Cardiac fibroblast (primary cell): ENCODE measurements at regions not wholly inside any gene's neighbourhood (a gene's known extent, or its start where the extent isn't known, plus 50 kb on each side); places are given as distances from the start of the nearest gene placed in this dataset.

Experiments
- DNase-seq, 2 donors: peaks; one replicate each; pipeline versions ENCODE4 v3.0.0 to v3.0.0-alpha.2; 2010; ENCODE audit warnings: low read depth in 2 of 2
- H3K4me3 ChIP-seq, 2 donors: replicated peaks in 1 of 2; 1 replicate in 1 of 2; 2 replicates in 1 of 2; pipeline ENCODE4 v1.5.1; 2011; ENCODE audit warnings: low read depth in 2 of 2, low read length in 2 of 2, mild to moderate bottlenecking in 2 of 2, moderate library complexity in 1 of 2
- TF ChIP-seq, protein P1 (sequence below): IDR thresholded peaks from one replicate; pipeline ENCODE4 v1.5.1; 2011; ENCODE audit warnings: low read depth, mild to moderate bottlenecking, low read length, inconsistent platforms

- no peak for DNase-seq
- H3K4me3 ChIP-seq: no peak overlapping the region
- TF ChIP-seq, protein P1, sequence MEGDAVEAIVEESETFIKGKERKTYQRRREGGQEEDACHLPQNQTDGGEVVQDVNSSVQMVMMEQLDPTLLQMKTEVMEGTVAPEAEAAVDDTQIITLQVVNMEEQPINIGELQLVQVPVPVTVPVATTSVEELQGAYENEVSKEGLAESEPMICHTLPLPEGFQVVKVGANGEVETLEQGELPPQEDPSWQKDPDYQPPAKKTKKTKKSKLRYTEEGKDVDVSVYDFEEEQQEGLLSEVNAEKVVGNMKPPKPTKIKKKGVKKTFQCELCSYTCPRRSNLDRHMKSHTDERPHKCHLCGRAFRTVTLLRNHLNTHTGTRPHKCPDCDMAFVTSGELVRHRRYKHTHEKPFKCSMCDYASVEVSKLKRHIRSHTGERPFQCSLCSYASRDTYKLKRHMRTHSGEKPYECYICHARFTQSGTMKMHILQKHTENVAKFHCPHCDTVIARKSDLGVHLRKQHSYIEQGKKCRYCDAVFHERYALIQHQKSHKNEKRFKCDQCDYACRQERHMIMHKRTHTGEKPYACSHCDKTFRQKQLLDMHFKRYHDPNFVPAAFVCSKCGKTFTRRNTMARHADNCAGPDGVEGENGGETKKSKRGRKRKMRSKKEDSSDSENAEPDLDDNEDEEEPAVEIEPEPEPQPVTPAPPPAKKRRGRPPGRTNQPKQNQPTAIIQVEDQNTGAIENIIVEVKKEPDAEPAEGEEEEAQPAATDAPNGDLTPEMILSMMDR: no peak
These were observed 58.8 kb upstream of the ZNF804B start for GRCh38 chr7:88700725-88701124.

GRCh38 chr7:88694207-88694606 lies 65.3 kb upstream of the ZNF804B start:
- TF ChIP-seq, protein P1: no peak
- no peak for DNase-seq
- no peak overlapping the region for H3K4me3 ChIP-seq

GRCh38 chr7:88693131-88693530 lies 66.4 kb upstream of the ZNF804B start:
- TF ChIP-seq, protein P1: no peak
- H3K4me3 ChIP-seq: no peak overlapping the region
- no peak for DNase-seq

DNA sequence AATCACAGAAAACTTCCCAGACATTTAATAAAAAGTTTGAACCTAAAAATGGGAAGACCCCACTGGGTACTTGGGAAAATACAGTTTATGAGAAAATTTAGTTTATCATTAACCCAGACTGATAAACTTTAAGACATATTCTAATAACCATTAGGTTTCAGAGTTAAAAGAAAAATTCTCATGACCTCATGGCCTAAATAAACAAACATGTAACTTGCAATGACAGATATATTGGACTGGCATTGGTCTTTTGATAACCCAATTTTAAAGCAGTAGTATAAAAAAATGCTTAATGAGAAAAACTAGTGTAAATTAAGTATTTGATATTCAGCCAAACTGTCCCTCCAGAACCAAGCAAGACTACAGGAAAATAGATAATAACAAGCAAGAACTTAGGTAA lies 67.0 kb upstream of the ZNF804B start:
- no peak for DNase-seq
- TF ChIP-seq, protein P1: no peak
- no peak overlapping the region for H3K4me3 ChIP-seq

GRCh38 chr7:88689821-88690220 lies 69.7 kb upstream of the ZNF804B start:
- TF ChIP-seq, protein P1: no peak
- H3K4me3 ChIP-seq: no peak overlapping the region
- no peak for DNase-seq

- H3K4me3 ChIP-seq: no peak overlapping the region
- no peak for DNase-seq
- TF ChIP-seq, protein P1: no peak
These were observed 71.3 kb upstream of the ZNF804B start for GRCh38 chr7:88688222-88688621.

GRCh38 chr7:88686468-88687229 lies 72.9 kb upstream of the ZNF804B start:
- no peak overlapping the region for H3K4me3 ChIP-seq
- TF ChIP-seq, protein P1: no peak
- no peak for DNase-seq
